B cell (primary cell): ENCODE measurements at regions not wholly inside any gene's neighbourhood (a gene's known extent, or its start where the extent isn't known, plus 50 kb on each side); places are given as distances from the start of the nearest gene placed in this dataset.

Experiments
- ATAC-seq: fragments of 200-7000 bp; cut with Tn5 transposase; one replicate; pipeline ENCODE4 v1.10.0; 2021; ENCODE audit warnings: low read depth, mild to moderate bottlenecking, moderate number of reproducible peaks, moderate library complexity
- CTCF ChIA-PET: fragments of 350-600 bp; sonication (Branson Sonifier 250); formaldehyde crosslinking; loops from one replicate; lab custom pipeline; 2021; ENCODE audit warnings: antibody characterized with exemption, inconsistent platforms; lab: Charles Lee
- POLR2A ChIA-PET: fragments of 350-600 bp; sonication (Branson Sonifier 250); formaldehyde crosslinking; loops from one replicate; lab custom pipeline; 2021; ENCODE audit warnings: antibody characterized with exemption; lab: Charles Lee
- DNase-seq: peaks from one replicate; pipeline ENCODE4 v3.0.0; 2013
- H2AFZ ChIP-seq: 2 replicates; pipeline ENCODE4 v1.6.1; 2012; ENCODE audit warnings: mild to moderate bottlenecking, low read depth, low read length; ENCODE audit not compliant: insufficient read depth, poor library complexity, severe bottlenecking
- H3K27ac ChIP-seq, 2 donors: 1 replicate in 1 of 2; 2 replicates in 1 of 2; pipeline ENCODE4 v1.5.1; 2012 to 2013; ENCODE audit warnings: low read length in 2 of 2, mild to moderate bottlenecking in 2 of 2, moderate library complexity in 1 of 2
- H3K27me3 ChIP-seq, 4 experiments: fragments of 200-600 bp in 1 of 4; sonication (generic) in 1 of 4; replicated peaks in 1 of 4; 1 replicate in 2 of 4; 2 replicates in 2 of 4; pipeline versions ENCODE4 v1.6.1 to v1.7.0; 2013 to 2016; ENCODE audit warnings: low read length in 3 of 4, mild to moderate bottlenecking in 2 of 4, mixed read lengths in 1 of 4, moderate library complexity in 1 of 4; ENCODE audit not compliant: insufficient read depth in 4 of 4, control insufficient read depth in 3 of 4; ENCODE audit errors: control extremely low read depth in 1 of 4
- H3K36me3 ChIP-seq, 2 experiments: replicated peaks in 1 of 2; 1 replicate in 1 of 2; 2 replicates in 1 of 2; pipeline versions ENCODE4 v1.6.1 to v1.7.1; 2013; ENCODE audit warnings: low read length in 1 of 2; ENCODE audit not compliant: insufficient read depth in 2 of 2, control insufficient read depth in 1 of 2; ENCODE audit errors: control extremely low read depth in 1 of 2, extremely low read depth in 1 of 2
- H3K4me1 ChIP-seq, 2 donors: fragments of 200-600 bp in 1 of 2; sonication (generic) in 1 of 2; 1 replicate in 1 of 2; 2 replicates in 1 of 2; pipeline versions ENCODE4 v1.5.1 to v1.6.1; 2013 to 2017; ENCODE audit warnings: low read length in 2 of 2; ENCODE audit not compliant: control insufficient read depth in 2 of 2, insufficient read depth in 2 of 2
- H3K4me2 ChIP-seq: replicated peaks from 2 replicates; pipeline ENCODE3; 2012; ENCODE audit warnings: mild to moderate bottlenecking, low read depth, low read length; ENCODE audit not compliant: poor library complexity, severe bottlenecking
- H3K4me3 ChIP-seq, 5 experiments: fragments of 200-600 bp in 1 of 5; sonication (generic) in 1 of 5; 1 replicate in 3 of 5; 2 replicates in 2 of 5; pipeline versions ENCODE4 v1.5.1 to v1.7.0; 2011 to 2016; ENCODE audit warnings: low read length in 4 of 5, mild to moderate bottlenecking in 4 of 5, low read depth in 2 of 5, control low read depth in 1 of 5, moderate library complexity in 1 of 5; ENCODE audit not compliant: insufficient read depth in 1 of 5; ENCODE audit errors: control extremely low read depth in 1 of 5, extremely low read depth in 1 of 5
- H3K79me2 ChIP-seq: fragments of 200-600 bp; sonication (generic); one replicate; pipeline ENCODE4 v1.6.0; 2016; ENCODE audit warnings: low read length; ENCODE audit not compliant: control insufficient read depth, insufficient read depth
- H3K9ac ChIP-seq: fragments of 200-600 bp; sonication (generic); 2 replicates; pipeline ENCODE4 v1.6.1; 2017; ENCODE audit warnings: mild to moderate bottlenecking, low read length, moderate library complexity
- H3K9me3 ChIP-seq, 3 donors: one replicate each; pipeline versions ENCODE4 v1.6.1 to v1.7.1; 2013; ENCODE audit warnings: low read length in 2 of 3; ENCODE audit not compliant: control insufficient read depth in 2 of 3, insufficient read depth in 1 of 3; ENCODE audit errors: control extremely low read depth in 1 of 3
- H4K20me1 ChIP-seq: 2 replicates; pipeline ENCODE4 v1.6.0; 2012; ENCODE audit warnings: mild to moderate bottlenecking, low read length; ENCODE audit not compliant: insufficient read depth, control insufficient read depth, poor library complexity, severe bottlenecking
- H3K27ac Mint-ChIP-seq: one replicate; pipeline ENCODE4 v1.8.0; 2021; ENCODE audit warnings: mixed read lengths
- H3K27me3 Mint-ChIP-seq: one replicate; pipeline ENCODE4 v1.8.0; 2021; ENCODE audit warnings: mixed read lengths
- H3K4me1 Mint-ChIP-seq: one replicate; pipeline ENCODE4 v1.8.0; 2021; ENCODE audit warnings: mixed read lengths
- H3K4me3 Mint-ChIP-seq: one replicate; pipeline ENCODE4 v1.8.0; 2021; ENCODE audit warnings: mixed read lengths
- H3K9me3 Mint-ChIP-seq: one replicate; pipeline ENCODE4 v1.8.0; 2022; ENCODE audit warnings: mixed read lengths; ENCODE audit not compliant: insufficient read depth
- CTCF ChIP-seq: fragments of 200-600 bp; IDR thresholded peaks from one replicate; pipeline ENCODE4 v1.8.0; 2022; ENCODE audit warnings: antibody characterized with exemption, mild to moderate bottlenecking
- EZH2 ChIP-seq: IDR thresholded peaks from 2 replicates; pipeline ENCODE4 v1.6.1; 2012; ENCODE audit warnings: borderline replicate concordance, low read depth, mild to moderate bottlenecking, moderate library complexity, low read length; ENCODE audit not compliant: insufficient read depth, poor library complexity, severe bottlenecking
- WGBS: methylation state at CpG from one replicate; pipeline ENCODE4 v1.1.5; 2013; ENCODE audit warnings: missing lambda C conversion rate; ENCODE audit not compliant: insufficient coverage; 5-methylcytosine and 5-hydroxymethylcytosine counted together
- intact Hi-C: fragments of 100-400 bp; cut with micrococcal nuclease; formaldehyde crosslinking; loops from one replicate; pipeline ENCODE4 v1.10.0; 2022

- no CpG with 5 or more reads among the region's 1 CpG for WGBS
- no peak overlapping the region for H3K27ac Mint-ChIP-seq
- Histone ChIP-seq H3K27ac (no peak overlapping the region), H3K9ac (no peak overlapping the region), H3K4me1 (no peaks in the 10 kb centered on the region), H3K4me3 (no peak overlapping the region), H2AFZ (no peak overlapping the region), H3K9me3 (no peaks in the 10 kb centered on the region), H3K36me3 (no peaks in the 10 kb centered on the region), H3K27me3 (no peaks in the 10 kb centered on the region), H3K79me2 (no peaks in the 10 kb centered on the region), H3K4me2 (no peak overlapping the region), H4K20me1 (no peaks in the 10 kb centered on the region)
- CTCF ChIA-PET: no interaction called here
- POLR2A ChIA-PET: no interaction called here
- H3K27me3 Mint-ChIP-seq: no peaks in the 10 kb centered on the region
- intact Hi-C loops: no loop called here
- DNase-seq (no peak), ATAC-seq (no peak)
- no peak for TF ChIP-seq CTCF
- no peak for TF ChIP-seq EZH2
- no peaks in the 10 kb centered on the region for H3K9me3 Mint-ChIP-seq
- H3K4me1 Mint-ChIP-seq: no peaks in the 10 kb centered on the region
- H3K4me3 Mint-ChIP-seq: no peak overlapping the region
These were observed 970.2 kb downstream of the PLOD2 start for GRCh38 chr3:145190761-145191160.

DNA sequence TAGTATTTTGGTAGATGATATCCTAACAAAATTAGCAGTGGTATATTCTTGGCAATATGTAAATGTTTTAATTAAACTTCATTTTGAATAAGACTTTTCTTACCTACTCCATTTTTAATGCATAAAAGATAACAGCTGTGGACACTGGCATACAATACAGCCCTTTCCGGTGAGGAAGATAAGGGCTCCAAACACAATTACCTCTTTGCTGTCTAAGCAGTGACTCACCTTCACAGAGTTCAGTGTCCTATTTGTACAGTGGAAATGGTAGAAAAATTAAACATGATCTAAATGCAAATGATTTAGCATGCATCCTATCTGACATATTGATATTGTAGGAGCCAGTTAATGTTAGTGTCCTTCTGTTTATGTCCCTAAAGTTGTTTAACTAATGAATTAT is 969.4 kb downstream of the PLOD2 start:
- peaks cover 2% of the 10 kb centered on the region for H3K9me3 Mint-ChIP-seq
- Histone ChIP-seq H3K9ac (no peak overlapping the region), H3K4me3 (no peak overlapping the region), H3K4me1 (no peaks in the 10 kb centered on the region), H3K27ac (no peak overlapping the region), H3K9me3 (no peaks in the 10 kb centered on the region), H3K4me2 (no peak overlapping the region), H3K79me2 (no peaks in the 10 kb centered on the region), H2AFZ (no peak overlapping the region), H3K27me3 (no peaks in the 10 kb centered on the region), H3K36me3 (no peaks in the 10 kb centered on the region), H4K20me1 (no peaks in the 10 kb centered on the region)
- H3K4me3 Mint-ChIP-seq: no peak overlapping the region
- intact Hi-C loops: no loop called here
- POLR2A ChIA-PET: no interaction called here
- CTCF ChIA-PET: no interaction called here
- H3K27ac Mint-ChIP-seq: no peak overlapping the region
- ATAC-seq (no peak), DNase-seq (no peak)
- H3K4me1 Mint-ChIP-seq: no peaks in the 10 kb centered on the region
- TF ChIP-seq EZH2 (no peak), CTCF (no peak)
- WGBS: no CpG with 5 or more reads among the region's 1 CpG
- no peaks in the 10 kb centered on the region for H3K27me3 Mint-ChIP-seq
